Ovary (tissue), 7 donors: ENCODE measurements at regions not wholly inside any gene's neighbourhood (a gene's known extent, or its start where the extent isn't known, plus 50 kb on each side); places are given as distances from the start of the nearest gene placed in this dataset.

Source experiments
- DNase-seq, 5 donors: peaks; one replicate each; pipeline ENCODE4 v3.0.0-alpha.2; 2019 to 2020
- H3K27ac ChIP-seq, 2 donors: fragments of 200-600 bp; one replicate each; pipeline versions ENCODE4 v1.5.1 to v1.8.0; 2019 to 2022
- H3K27me3 ChIP-seq: fragments of 200-600 bp; one replicate; pipeline ENCODE4 v1.8.0; 2022
- H3K36me3 ChIP-seq: fragments of 200-600 bp; sonication (generic); one replicate; pipeline ENCODE4 v1.5.1; 2019
- H3K4me1 ChIP-seq: one replicate; pipeline ENCODE4 v1.8.1; 2013; ENCODE audit warnings: mild to moderate bottlenecking, moderate library complexity; ENCODE audit not compliant: insufficient read depth
- H3K4me3 ChIP-seq: fragments of 200-600 bp; sonication (generic); one replicate; pipeline ENCODE4 v1.5.1; 2017
- H3K9me3 ChIP-seq, 2 donors: fragments of 200-600 bp in 1 of 2; sonication (generic) in 1 of 2; one replicate each; pipeline versions ENCODE4 v1.5.1 to v1.8.1; 2013 to 2019; ENCODE audit warnings: mild to moderate bottlenecking in 1 of 2, moderate library complexity in 1 of 2
- EP300 ChIP-seq: sonication (generic); formaldehyde crosslinking; IDR thresholded peaks from one replicate; pipeline ENCODE4 v1.6.1; 2017; ENCODE audit warnings: antibody characterized with exemption
- POLR2A ChIP-seq: fragments of 450-650 bp; IDR thresholded peaks from one replicate; pipeline ENCODE4 v1.6.1; 2017; ENCODE audit warnings: antibody characterized with exemption, mild to moderate bottlenecking, moderate library complexity
- whole genome bisulfite sequencing, 3 donors: extraction: QIAGEN DNeasy Blood & Tissue Kit in 1 of 3; methylation state at CpG; one replicate each; pipeline versions ENCODE4 v1.1.5 to v1.1.7; 2013 to 2017; 5-methylcytosine and 5-hydroxymethylcytosine counted together
- intact Hi-C, 4 donors: fragments of 100-400 bp; cut with DNase I; formaldehyde crosslinking; loops; one replicate each; pipeline versions ENCODE4 v1.11.0 to v1.15.1; 2022 to 2023
- TF ChIP-seq, protein P1 (sequence below), 3 donors: fragments of 450-650 bp in 2 of 3; fragments of 200-600 bp in 1 of 3; IDR thresholded peaks; one replicate each; pipeline versions ENCODE4 v1.5.1 to v1.8.0; 2016 to 2022; ENCODE audit warnings: antibody characterized with exemption in 3 of 3, mild to moderate bottlenecking in 1 of 3
- donor health status: DM: no; HTN: no; CAD: no; lungs with moderate emphysema.
- donor health status: DM: no; HTN: no; CAD: no.
- donor health status: Bipolar disorder and iron deficiency.
- donor health status: DM: no; HTN: no; CAD: no.
- donor health status: DM: yes; HTN: yes; CAD: no.

DNA sequence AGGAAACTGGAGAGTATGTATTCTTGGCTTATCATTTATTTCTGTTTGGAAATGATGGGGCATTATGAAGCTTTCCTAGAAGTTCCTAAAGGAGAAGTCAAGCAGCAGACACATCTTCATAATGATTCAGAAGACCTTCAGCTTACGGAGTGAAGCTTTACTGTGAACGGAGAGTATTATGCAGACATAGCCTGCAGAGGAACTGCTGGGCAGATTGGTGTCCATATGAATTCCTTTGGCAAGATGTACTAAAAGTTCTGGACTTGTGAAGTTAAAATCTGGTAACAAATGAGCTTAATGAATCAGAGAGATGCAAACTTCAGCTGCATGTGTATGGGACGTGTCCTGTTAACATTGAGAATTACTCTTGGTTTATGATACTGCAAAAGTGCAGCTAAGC lies 60.1 kb downstream of the NABP1 start:
- intact Hi-C loops = no loop called here
- H3K36me3 ChIP-seq = no peaks in the 10 kb centered on the region
- no peaks in the 10 kb centered on the region for H3K27me3 ChIP-seq
- TF ChIP-seq EP300 = no peak
- TF ChIP-seq POLR2A = no peak
- H3K27ac ChIP-seq = no peak overlapping the region
- H3K4me3 ChIP-seq = no peak overlapping the region
- WGBS, 3 donors = 88 to 94% (median 90%) methylated on average over 3 of the region's 3 CpGs
- H3K4me1 ChIP-seq = no peaks in the 10 kb centered on the region
- no peak for DNase-seq
- no peaks in the 10 kb centered on the region for H3K9me3 ChIP-seq

DNA sequence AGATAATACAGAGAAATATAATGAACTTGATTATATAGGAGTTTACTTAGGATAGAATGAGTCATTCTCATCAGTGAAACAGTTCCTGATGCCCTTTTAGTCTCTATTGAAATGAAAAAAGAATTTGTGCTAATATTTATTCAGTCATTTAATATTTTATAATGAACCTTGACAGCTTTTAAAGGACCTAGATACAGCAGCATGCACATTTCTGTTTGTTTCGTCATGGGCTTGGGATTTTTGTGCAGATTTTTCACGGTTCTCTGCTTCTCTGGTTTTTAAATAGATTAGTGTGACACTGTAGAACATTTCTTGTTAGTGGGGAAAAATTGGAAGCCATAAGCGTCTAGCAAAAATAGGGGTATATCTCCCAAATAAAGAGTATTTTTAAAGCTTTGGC lies 60.7 kb downstream of the NABP1 start:
- DNase-seq = no peak
- no peaks in the 10 kb centered on the region for H3K4me1 ChIP-seq
- H3K27ac ChIP-seq = no peak overlapping the region
- H3K27me3 ChIP-seq = no peaks in the 10 kb centered on the region
- no peak for TF ChIP-seq EP300
- TF ChIP-seq, protein P1, sequence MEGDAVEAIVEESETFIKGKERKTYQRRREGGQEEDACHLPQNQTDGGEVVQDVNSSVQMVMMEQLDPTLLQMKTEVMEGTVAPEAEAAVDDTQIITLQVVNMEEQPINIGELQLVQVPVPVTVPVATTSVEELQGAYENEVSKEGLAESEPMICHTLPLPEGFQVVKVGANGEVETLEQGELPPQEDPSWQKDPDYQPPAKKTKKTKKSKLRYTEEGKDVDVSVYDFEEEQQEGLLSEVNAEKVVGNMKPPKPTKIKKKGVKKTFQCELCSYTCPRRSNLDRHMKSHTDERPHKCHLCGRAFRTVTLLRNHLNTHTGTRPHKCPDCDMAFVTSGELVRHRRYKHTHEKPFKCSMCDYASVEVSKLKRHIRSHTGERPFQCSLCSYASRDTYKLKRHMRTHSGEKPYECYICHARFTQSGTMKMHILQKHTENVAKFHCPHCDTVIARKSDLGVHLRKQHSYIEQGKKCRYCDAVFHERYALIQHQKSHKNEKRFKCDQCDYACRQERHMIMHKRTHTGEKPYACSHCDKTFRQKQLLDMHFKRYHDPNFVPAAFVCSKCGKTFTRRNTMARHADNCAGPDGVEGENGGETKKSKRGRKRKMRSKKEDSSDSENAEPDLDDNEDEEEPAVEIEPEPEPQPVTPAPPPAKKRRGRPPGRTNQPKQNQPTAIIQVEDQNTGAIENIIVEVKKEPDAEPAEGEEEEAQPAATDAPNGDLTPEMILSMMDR (IDR thresholded peaks at IDR 0.05) = no peak
- TF ChIP-seq POLR2A = no peak
- H3K9me3 ChIP-seq = no peaks in the 10 kb centered on the region
- 66 to 83% (median 74%) methylated on average over 3 of the region's 3 CpGs for WGBS, 3 donors
- H3K36me3 ChIP-seq = no peaks in the 10 kb centered on the region
- no peak overlapping the region for H3K4me3 ChIP-seq
- intact Hi-C loops = no loop called here

DNA sequence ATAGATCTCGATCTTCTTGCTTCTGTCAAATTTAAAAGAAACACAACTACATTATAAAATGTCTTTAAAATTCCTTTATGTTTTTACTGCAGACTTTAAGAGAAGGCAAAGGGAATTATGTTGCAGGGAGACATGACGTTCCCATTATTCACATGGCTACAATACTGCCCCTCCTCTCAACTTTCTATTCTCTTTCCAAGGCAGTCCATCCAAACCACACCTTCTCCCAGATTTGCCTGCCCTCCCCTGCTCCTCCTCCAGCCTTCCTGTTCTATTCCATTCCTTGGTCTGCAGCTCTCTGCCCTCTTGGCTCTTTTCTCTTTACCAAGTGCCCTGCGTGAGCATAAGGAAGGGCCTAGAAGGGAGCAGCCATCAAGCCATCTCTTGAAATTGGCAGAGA lies 61.3 kb downstream of the NABP1 start:
- DNase-seq = no peak
- no peaks in the 10 kb centered on the region for H3K27me3 ChIP-seq
- intact Hi-C loops = no loop called here
- TF ChIP-seq, protein P1 (IDR thresholded peaks at IDR 0.05) = no peak
- TF ChIP-seq EP300 (no peak), POLR2A (no peak)
- H3K9me3 ChIP-seq = no peaks in the 10 kb centered on the region
- 63 to 69% (median 69%) methylated on average over 3 of the region's 3 CpGs for WGBS, 3 donors
- no peak overlapping the region for H3K27ac ChIP-seq
- no peak overlapping the region for H3K4me3 ChIP-seq
- no peaks in the 10 kb centered on the region for H3K4me1 ChIP-seq
- no peaks in the 10 kb centered on the region for H3K36me3 ChIP-seq

DNA sequence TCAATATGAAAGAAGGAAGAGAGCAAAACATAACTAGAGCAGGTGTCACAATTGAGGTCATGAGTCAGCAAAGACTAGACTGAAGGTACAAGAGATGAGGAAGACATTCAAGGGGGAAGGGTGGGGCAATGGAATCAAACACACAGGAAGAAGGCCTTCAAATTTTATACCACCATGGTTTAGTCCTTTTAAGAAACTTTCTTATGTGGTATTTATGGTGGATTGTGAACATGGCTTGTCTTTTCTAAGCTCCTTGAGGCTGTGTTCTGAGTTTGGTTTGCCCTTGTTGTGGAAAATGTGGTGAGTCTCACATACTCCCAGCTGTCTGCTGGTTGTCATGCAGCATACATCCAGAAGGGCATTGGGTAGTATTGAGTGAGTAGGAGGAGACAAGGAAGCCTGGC lies 62.1 kb downstream of the NABP1 start:
- H3K9me3 ChIP-seq = no peaks in the 10 kb centered on the region
- no peaks in the 10 kb centered on the region for H3K4me1 ChIP-seq
- intact Hi-C loops = no loop called here
- no peak overlapping the region for H3K4me3 ChIP-seq
- H3K27me3 ChIP-seq = no peaks in the 10 kb centered on the region
- no peaks in the 10 kb centered on the region for H3K36me3 ChIP-seq
- TF ChIP-seq POLR2A = no peak
- TF ChIP-seq EP300 = no peak
- TF ChIP-seq, protein P1 (IDR thresholded peaks at IDR 0.05) = no peak
- no peak for DNase-seq
- H3K27ac ChIP-seq = no peak overlapping the region

DNA sequence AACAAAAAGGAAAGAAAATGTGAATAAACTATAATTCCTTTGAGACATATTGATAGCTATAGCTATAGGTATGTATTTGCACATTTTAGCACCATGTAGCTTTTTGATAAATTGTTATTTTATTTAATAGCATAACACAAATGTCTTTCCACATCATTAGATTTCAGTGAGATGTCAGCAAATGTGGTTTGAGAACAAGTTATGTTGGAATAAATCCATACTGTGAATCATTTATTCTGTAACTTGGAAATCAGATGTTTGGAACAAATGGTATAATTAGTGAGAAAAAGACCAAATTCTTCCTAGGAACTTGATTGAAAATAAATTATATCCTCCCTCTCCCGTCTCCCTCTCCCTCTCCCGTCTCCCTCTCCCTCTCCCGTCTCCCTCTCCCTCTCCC lies 62.8 kb downstream of the NABP1 start:
- no peaks in the 10 kb centered on the region for H3K36me3 ChIP-seq
- no peak for DNase-seq
- TF ChIP-seq EP300 (no peak), POLR2A (no peak)
- TF ChIP-seq, protein P1 (IDR thresholded peaks at IDR 0.05) = no peak
- intact Hi-C loops = no loop called here
- no peaks in the 10 kb centered on the region for H3K9me3 ChIP-seq
- WGBS, 3 donors = 46 to 68% (median 48%) methylated on average over 3 of the region's 3 CpGs
- H3K27me3 ChIP-seq = no peaks in the 10 kb centered on the region
- H3K4me3 ChIP-seq = no peak overlapping the region
- H3K4me1 ChIP-seq = no peaks in the 10 kb centered on the region
- no peak overlapping the region for H3K27ac ChIP-seq
